Body of pancreas (tissue), 4 donors: ENCODE measurements at regions not wholly inside any gene's neighbourhood (a gene's known extent, or its start where the extent isn't known, plus 50 kb on each side); places are given as distances from the start of the nearest gene placed in this dataset.

ENCODE experiments used
- CTCF ChIP-seq, 7 experiments: fragments of 450-650 bp in 4 of 7; fragments of 200-600 bp in 3 of 7; sonication (generic) in 3 of 7; IDR thresholded peaks; one replicate each; pipeline ENCODE4 v1.5.1; 2016 to 2019; ENCODE audit warnings: antibody characterized with exemption in 7 of 7
- POLR2A ChIP-seq, 3 donors: fragments of 450-650 bp; IDR thresholded peaks; one replicate each; pipeline ENCODE4 v1.6.1; 2016; ENCODE audit warnings: antibody characterized with exemption in 3 of 3, mild to moderate bottlenecking in 2 of 3

- TF ChIP-seq CTCF (IDR thresholded peaks at IDR 0.05), result no peak
- TF ChIP-seq POLR2A (IDR thresholded peaks at IDR 0.05), result no peak
Observed at GRCh38 chr4:125505621-125506020, 190.9 kb downstream of the FAT4 start.
